ENCODE measurements at regions not wholly inside any gene's neighbourhood (a gene's known extent, or its start where the extent isn't known, plus 50 kb on each side); places are given as distances from the start of the nearest gene placed in this dataset.

GRCh38 chr5:4359847-4360246, 764.2 kb downstream of the IRX1 start:
- no peak overlapping the region for H3K4me3 ChIP-seq (ENCODE audit: low read depth, poor library complexity, severe bottlenecking)
- no peak for DNase-seq (ENCODE audit: low spot score in 2 of 2)
- WGBS, 2 donors = 88 to 93% methylated on average over 2 of the region's 2 CpGs
- intact Hi-C loops (cut with DNase I; ENCODE audit: low total_unique reads) = no loop called here
- TF ChIP-seq CTCF (IDR thresholded peaks at IDR 0.05) (no peak), POLR2A (IDR thresholded peaks at IDR 0.05) (no peak)

- H3K4me3 ChIP-seq (ENCODE audit: low read depth, poor library complexity, severe bottlenecking) = no peak overlapping the region
- no peak for TF ChIP-seq CTCF (IDR thresholded peaks at IDR 0.05)
- TF ChIP-seq POLR2A (IDR thresholded peaks at IDR 0.05) = no peak
- 70 to 71% methylated on average over 3 of the region's 3 CpGs for WGBS, 2 donors
- DNase-seq (ENCODE audit: low spot score in 2 of 2) = no peak
- intact Hi-C loops (cut with DNase I; ENCODE audit: low total_unique reads) = no loop called here
Observed at GRCh38 chr5:4361753-4362152, 766.1 kb downstream of the IRX1 start.

- no peak for DNase-seq (ENCODE audit: low spot score in 2 of 2)
- TF ChIP-seq CTCF (IDR thresholded peaks at IDR 0.05) = no peak
- TF ChIP-seq POLR2A (IDR thresholded peaks at IDR 0.05) = no peak
- WGBS, 2 donors = 63 to 65% methylated on average over 2 of the region's 2 CpGs
- intact Hi-C loops (cut with DNase I; ENCODE audit: low total_unique reads) = no loop called here
- H3K4me3 ChIP-seq (ENCODE audit: low read depth, poor library complexity, severe bottlenecking) = no peak overlapping the region
Observed at GRCh38 chr5:4362411-4362810, 766.8 kb downstream of the IRX1 start.

GRCh38 chr5:4363045-4363444, 767.4 kb downstream of the IRX1 start:
- DNase-seq (ENCODE audit: low spot score in 2 of 2) = no peak
- 0 to 40% methylated on average over 1 to 2 of the region's 2 CpGs for WGBS, 2 donors
- TF ChIP-seq POLR2A (IDR thresholded peaks at IDR 0.05) = no peak
- TF ChIP-seq CTCF (IDR thresholded peaks at IDR 0.05) = no peak
- H3K4me3 ChIP-seq (ENCODE audit: low read depth, poor library complexity, severe bottlenecking) = no peak overlapping the region
- intact Hi-C loops (cut with DNase I; ENCODE audit: low total_unique reads) = no loop called here

- DNase-seq (ENCODE audit: low spot score in 2 of 2) = no peak
- intact Hi-C loops (cut with DNase I; ENCODE audit: low total_unique reads) = no loop called here
- TF ChIP-seq CTCF (IDR thresholded peaks at IDR 0.05) (no peak), POLR2A (IDR thresholded peaks at IDR 0.05) (no peak)
- 91% methylated on average over 5 of the region's 5 CpGs for WGBS, 2 donors
- no peak overlapping the region for H3K4me3 ChIP-seq (ENCODE audit: low read depth, poor library complexity, severe bottlenecking)
Observed at GRCh38 chr5:4366628-4367027, 771.0 kb downstream of the IRX1 start.

- no peak for TF ChIP-seq CTCF (IDR thresholded peaks at IDR 0.05)
- TF ChIP-seq POLR2A (IDR thresholded peaks at IDR 0.05) = no peak
- DNase-seq (ENCODE audit: low spot score in 2 of 2) = no peak
- WGBS, 2 donors = 67 to 71% methylated on average over 6 of the region's 6 CpGs
- no peak overlapping the region for H3K4me3 ChIP-seq (ENCODE audit: low read depth, poor library complexity, severe bottlenecking)
- intact Hi-C loops (cut with DNase I; ENCODE audit: low total_unique reads) = loop anchor here (5.0 kb wide), 1 partner anchor 1463 kb away; no protein-coding TSS in a partner anchor
Observed at GRCh38 chr5:4370218-4370617, 769.9 kb upstream of the ADAMTS16 start.
